WTC11 (cell line): ENCODE measurements at regions not wholly inside any gene's neighbourhood (a gene's known extent, or its start where the extent isn't known, plus 50 kb on each side); places are given as distances from the start of the nearest gene placed in this dataset.

Source experiments
- ATAC-seq: fragments of 200-7000 bp; cut with Tn5 transposase; 2 replicates; pipeline ENCODE4 v1.10.0; 2021; ENCODE audit warnings: mild to moderate bottlenecking, moderate library complexity
- CTCF ChIA-PET: fragments of 300-600 bp; sonication (Branson Sonifier 250); formaldehyde crosslinking; loops from one replicate; lab custom pipeline; 2021; ENCODE audit warnings: antibody characterized with exemption; lab: Charles Lee
- POLR2A ChIA-PET: fragments of 350-600 bp; sonication (Branson Sonifier 250); formaldehyde crosslinking; loops from one replicate; lab custom pipeline; 2021; ENCODE audit warnings: antibody characterized with exemption; lab: Charles Lee
- DNase-seq: peaks from one replicate; pipeline ENCODE4 v3.0.0; 2021; ENCODE audit warnings: low spot score
- H3K27ac Mint-ChIP-seq: 2 replicates; pipeline ENCODE4 v1.8.0; 2021; ENCODE audit warnings: mixed read lengths
- H3K27me3 Mint-ChIP-seq: 2 replicates; pipeline ENCODE4 v1.8.0; 2021; ENCODE audit warnings: low read depth, mild to moderate bottlenecking, moderate library complexity, mixed read lengths
- H3K36me3 Mint-ChIP-seq: 2 replicates; pipeline ENCODE4 v1.8.0; 2021; ENCODE audit warnings: mixed read lengths
- H3K4me1 Mint-ChIP-seq: 2 replicates; pipeline ENCODE4 v1.8.0; 2022; ENCODE audit warnings: mixed read lengths
- H3K4me3 Mint-ChIP-seq: 2 replicates; pipeline ENCODE4 v1.8.0; 2021; ENCODE audit warnings: mild to moderate bottlenecking, moderate library complexity, mixed read lengths
- H3K9me3 Mint-ChIP-seq: 2 replicates; pipeline ENCODE4 v1.8.0; 2021; ENCODE audit warnings: mixed read lengths
- ELF4 ChIP-seq: sonication (generic); formaldehyde crosslinking; IDR thresholded peaks from 2 replicates; pipeline ENCODE4 v1.8.1; 2022; ENCODE audit warnings: low read depth, mild to moderate bottlenecking, moderate library complexity, missing genetic modification reagents
- EMX1 ChIP-seq: fragments of 250-450 bp; sonication (Bioruptor Pico); IDR thresholded peaks from 2 replicates; pipeline ENCODE4 v1.8.0; 2021; ENCODE audit warnings: mild to moderate bottlenecking
- ESRRA ChIP-seq: sonication (generic); formaldehyde crosslinking; IDR thresholded peaks from 2 replicates; pipeline ENCODE4 v1.8.1; 2022; ENCODE audit warnings: mild to moderate bottlenecking, missing genetic modification reagents, borderline replicate concordance
- ETV6 ChIP-seq: sonication (generic); formaldehyde crosslinking; IDR thresholded peaks from 2 replicates; pipeline ENCODE4 v1.8.1; 2022; ENCODE audit warnings: mild to moderate bottlenecking, missing genetic modification reagents
- GABPB1 ChIP-seq: sonication (generic); formaldehyde crosslinking; IDR thresholded peaks from 2 replicates; pipeline ENCODE4 v1.8.1; 2023; ENCODE audit warnings: mild to moderate bottlenecking, missing genetic modification reagents
- IRF2 ChIP-seq: sonication (generic); formaldehyde crosslinking; IDR thresholded peaks from 2 replicates; pipeline ENCODE4 v1.8.0; 2022; ENCODE audit warnings: low read depth, missing genetic modification reagents, borderline replicate concordance
- MXD4 ChIP-seq: fragments of 250-450 bp; sonication (Bioruptor Pico); IDR thresholded peaks from 2 replicates; pipeline ENCODE4 v1.8.0; 2021; ENCODE audit warnings: mild to moderate bottlenecking, moderate library complexity, borderline replicate concordance
- NFATC4 ChIP-seq: fragments of 250-450 bp; sonication (Bioruptor Pico); IDR thresholded peaks from 2 replicates; pipeline ENCODE4 v1.9.0; 2021; ENCODE audit warnings: mild to moderate bottlenecking
- RORB ChIP-seq: fragments of 250-450 bp; sonication (Bioruptor Pico); IDR thresholded peaks from 2 replicates; pipeline ENCODE4 v1.9.0; 2021; ENCODE audit warnings: mild to moderate bottlenecking
- SMAD3 ChIP-seq: sonication (generic); formaldehyde crosslinking; IDR thresholded peaks from 2 replicates; pipeline ENCODE4 v1.8.0; 2022; ENCODE audit warnings: missing genetic modification reagents, mild to moderate bottlenecking, borderline replicate concordance
- SP1 ChIP-seq: sonication (generic); formaldehyde crosslinking; conservative IDR thresholded peaks from 2 replicates; pipeline ENCODE4 v1.8.1; 2022; ENCODE audit warnings: missing genetic modification reagents
- TEAD4 ChIP-seq: sonication (generic); formaldehyde crosslinking; IDR thresholded peaks from 2 replicates; pipeline ENCODE4 v1.8.0; 2022; ENCODE audit warnings: mild to moderate bottlenecking, missing genetic modification reagents
- ZBTB21 ChIP-seq: sonication (generic); formaldehyde crosslinking; IDR thresholded peaks from 2 replicates; pipeline ENCODE4 v1.8.1; 2023; ENCODE audit warnings: mild to moderate bottlenecking, missing genetic modification reagents, borderline replicate concordance
- ZNF219 ChIP-seq: sonication (generic); formaldehyde crosslinking; IDR thresholded peaks from 2 replicates; pipeline ENCODE4 v1.8.0; 2023; ENCODE audit warnings: missing genetic modification reagents, mild to moderate bottlenecking, borderline replicate concordance
- ZNF317 ChIP-seq: sonication (generic); formaldehyde crosslinking; IDR thresholded peaks from 2 replicates; pipeline ENCODE4 v1.8.1; 2023; ENCODE audit warnings: low read depth, mild to moderate bottlenecking, moderate library complexity, missing genetic modification reagents, borderline replicate concordance
- ZNF396 ChIP-seq: fragments of 250-450 bp; sonication (Bioruptor Pico); IDR thresholded peaks from 2 replicates; pipeline ENCODE4 v1.8.0; 2021; ENCODE audit warnings: mild to moderate bottlenecking, moderate library complexity, borderline replicate concordance
- TF ChIP-seq, protein P1 (sequence below): sonication (generic); formaldehyde crosslinking; IDR thresholded peaks from 2 replicates; pipeline ENCODE4 v1.8.1; 2022; ENCODE audit warnings: mild to moderate bottlenecking, missing genetic modification reagents, moderate library complexity, borderline replicate concordance
- TF ChIP-seq, protein P2 (sequence below): fragments of 200-600 bp; IDR thresholded peaks from 2 replicates; pipeline ENCODE4 v1.8.0; 2022; ENCODE audit warnings: antibody characterized with exemption
- TF ChIP-seq, protein P3 (sequence below): fragments of 250-450 bp; sonication (Bioruptor Pico); IDR thresholded peaks from 2 replicates; pipeline ENCODE4 v1.9.0; 2021; ENCODE audit warnings: moderate library complexity, mild to moderate bottlenecking, inconsistent platforms, borderline replicate concordance
- TF ChIP-seq, protein P4 (sequence below): fragments of 250-450 bp; sonication (Bioruptor Pico); IDR thresholded peaks from 2 replicates; pipeline ENCODE4 v1.9.0; 2021; ENCODE audit warnings: mild to moderate bottlenecking
- TF ChIP-seq, protein P5 (sequence below): sonication (generic); formaldehyde crosslinking; IDR thresholded peaks from 2 replicates; pipeline ENCODE4 v1.8.1; 2023; ENCODE audit warnings: mild to moderate bottlenecking, missing genetic modification reagents, moderate library complexity
- TF ChIP-seq, protein P6 (sequence below): sonication (generic); formaldehyde crosslinking; IDR thresholded peaks from 2 replicates; pipeline ENCODE4 v1.8.0; 2022; ENCODE audit warnings: mild to moderate bottlenecking, missing genetic modification reagents

DNA sequence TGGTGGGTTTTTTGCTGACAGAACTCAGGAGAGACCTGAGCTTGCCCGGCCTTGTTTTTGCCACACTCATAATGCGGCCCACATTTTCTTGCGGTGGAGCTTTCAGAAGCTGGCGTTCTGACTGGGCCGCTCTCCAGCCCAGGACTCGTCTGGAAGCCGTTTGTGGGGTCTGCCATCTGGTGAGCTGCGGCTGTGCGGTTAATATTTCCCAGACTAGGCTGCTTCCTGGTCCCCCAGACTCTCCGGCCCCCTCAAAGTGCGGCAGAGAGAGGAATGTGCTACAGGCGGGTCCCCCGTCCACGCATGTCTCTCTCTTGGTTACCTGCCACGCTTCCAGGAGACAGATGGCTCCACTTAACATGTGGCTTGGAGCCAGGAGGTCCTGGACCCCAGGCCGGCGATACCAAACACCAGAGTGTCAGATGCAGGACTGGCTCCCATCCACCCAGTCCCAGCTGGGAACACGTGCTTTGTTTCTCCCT lies 128.9 kb upstream of the PMEPA1 start:
- Mint-ChIP-seq H3K36me3 (no peaks in the 10 kb centered on the region), H3K9me3 (no peaks in the 10 kb centered on the region), H3K4me1 (peaks cover 10% of the 10 kb centered on the region), H3K27me3 (no peaks in the 10 kb centered on the region)
- ATAC-seq (no peak), DNase-seq (no peak)
- TF ChIP-seq IRF2 (CRISPR knock-in tag) (no peak), ZNF219 (no peak), EMX1 (CRISPR knock-in tag) (no peak), MXD4 (CRISPR knock-in tag) (no peak), ZBTB21 (CRISPR knock-in tag) (no peak), TEAD4 (no peak), NFATC4 (CRISPR knock-in tag) (no peak), GABPB1 (CRISPR knock-in tag) (no peak)
- TF ChIP-seq, protein P1, sequence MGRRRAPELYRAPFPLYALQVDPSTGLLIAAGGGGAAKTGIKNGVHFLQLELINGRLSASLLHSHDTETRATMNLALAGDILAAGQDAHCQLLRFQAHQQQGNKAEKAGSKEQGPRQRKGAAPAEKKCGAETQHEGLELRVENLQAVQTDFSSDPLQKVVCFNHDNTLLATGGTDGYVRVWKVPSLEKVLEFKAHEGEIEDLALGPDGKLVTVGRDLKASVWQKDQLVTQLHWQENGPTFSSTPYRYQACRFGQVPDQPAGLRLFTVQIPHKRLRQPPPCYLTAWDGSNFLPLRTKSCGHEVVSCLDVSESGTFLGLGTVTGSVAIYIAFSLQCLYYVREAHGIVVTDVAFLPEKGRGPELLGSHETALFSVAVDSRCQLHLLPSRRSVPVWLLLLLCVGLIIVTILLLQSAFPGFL, result no peak
- TF ChIP-seq, protein P2, sequence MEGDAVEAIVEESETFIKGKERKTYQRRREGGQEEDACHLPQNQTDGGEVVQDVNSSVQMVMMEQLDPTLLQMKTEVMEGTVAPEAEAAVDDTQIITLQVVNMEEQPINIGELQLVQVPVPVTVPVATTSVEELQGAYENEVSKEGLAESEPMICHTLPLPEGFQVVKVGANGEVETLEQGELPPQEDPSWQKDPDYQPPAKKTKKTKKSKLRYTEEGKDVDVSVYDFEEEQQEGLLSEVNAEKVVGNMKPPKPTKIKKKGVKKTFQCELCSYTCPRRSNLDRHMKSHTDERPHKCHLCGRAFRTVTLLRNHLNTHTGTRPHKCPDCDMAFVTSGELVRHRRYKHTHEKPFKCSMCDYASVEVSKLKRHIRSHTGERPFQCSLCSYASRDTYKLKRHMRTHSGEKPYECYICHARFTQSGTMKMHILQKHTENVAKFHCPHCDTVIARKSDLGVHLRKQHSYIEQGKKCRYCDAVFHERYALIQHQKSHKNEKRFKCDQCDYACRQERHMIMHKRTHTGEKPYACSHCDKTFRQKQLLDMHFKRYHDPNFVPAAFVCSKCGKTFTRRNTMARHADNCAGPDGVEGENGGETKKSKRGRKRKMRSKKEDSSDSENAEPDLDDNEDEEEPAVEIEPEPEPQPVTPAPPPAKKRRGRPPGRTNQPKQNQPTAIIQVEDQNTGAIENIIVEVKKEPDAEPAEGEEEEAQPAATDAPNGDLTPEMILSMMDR, result no peak
- TF ChIP-seq, all 79 proteins: peak for 0
- ChIA-PET POLR2A (no interaction called here), CTCF (no interaction called here)
- no peak overlapping the region for H3K4me3 Mint-ChIP-seq
- H3K27ac Mint-ChIP-seq, result no peak overlapping the region

DNA sequence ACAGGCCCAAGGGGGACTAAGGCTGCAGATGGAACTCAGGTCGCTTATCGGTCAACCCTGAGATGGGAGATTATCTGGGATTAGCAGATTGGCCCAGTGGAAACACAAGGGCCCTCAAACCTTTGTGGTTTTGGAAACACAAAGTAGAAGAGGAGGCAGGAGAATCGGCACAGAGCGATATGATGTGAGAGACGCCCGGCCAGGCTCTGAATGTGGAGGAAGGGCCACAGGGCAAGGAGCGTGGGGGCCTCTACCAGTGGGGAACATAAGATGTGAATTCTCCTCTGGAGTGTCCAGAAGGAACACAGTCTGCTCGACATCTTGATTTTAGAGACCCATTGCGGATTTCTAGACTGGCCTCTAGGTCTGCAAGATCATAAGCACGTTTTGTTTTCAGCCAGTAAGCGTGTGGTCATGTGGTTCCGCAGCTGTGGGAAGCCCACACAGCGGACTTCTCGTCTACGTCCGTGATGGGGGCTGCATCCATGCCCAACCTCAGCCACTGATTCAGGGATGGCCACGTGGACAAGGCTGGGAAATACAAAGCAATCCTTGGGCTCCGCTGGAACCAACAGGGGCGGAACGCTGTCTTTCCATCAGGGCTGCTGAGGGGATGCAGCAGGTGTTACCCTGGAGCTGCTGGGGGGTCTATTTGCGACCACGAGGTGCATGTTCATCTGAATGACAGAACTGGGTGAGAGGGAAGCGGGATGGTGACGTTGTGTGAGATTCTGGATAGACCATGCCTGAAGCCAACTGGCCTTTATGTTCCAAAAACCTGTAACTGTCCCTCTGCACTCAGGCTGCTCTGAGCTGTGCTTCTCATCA lies 127.6 kb upstream of the PMEPA1 start:
- H3K36me3 Mint-ChIP-seq, result no peaks in the 10 kb centered on the region
- H3K9me3 Mint-ChIP-seq, result no peaks in the 10 kb centered on the region
- H3K4me1 Mint-ChIP-seq, result peaks cover 10% of the 10 kb centered on the region
- ATAC-seq (no peak), DNase-seq (no peak)
- CTCF ChIA-PET, result no interaction called here
- POLR2A ChIA-PET, result no interaction called here
- H3K4me3 Mint-ChIP-seq, result no peak overlapping the region
- TF ChIP-seq, protein P3, sequence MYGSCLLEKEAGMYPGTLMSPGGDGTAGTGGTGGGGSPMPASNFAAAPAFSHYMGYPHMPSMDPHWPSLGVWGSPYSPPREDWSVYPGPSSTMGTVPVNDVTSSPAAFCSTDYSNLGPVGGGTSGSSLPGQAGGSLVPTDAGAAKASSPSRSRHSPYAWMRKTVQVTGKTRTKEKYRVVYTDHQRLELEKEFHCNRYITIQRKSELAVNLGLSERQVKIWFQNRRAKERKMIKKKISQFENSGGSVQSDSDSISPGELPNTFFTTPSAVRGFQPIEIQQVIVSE (CRISPR knock-in tag), result no peak
- no peak for TF ChIP-seq MXD4 (CRISPR knock-in tag)
- no peak for TF ChIP-seq TEAD4
- no peak for TF ChIP-seq ZNF317
- TF ChIP-seq SMAD3, result no peak
- TF ChIP-seq RORB, result no peak
- TF ChIP-seq, protein P4, sequence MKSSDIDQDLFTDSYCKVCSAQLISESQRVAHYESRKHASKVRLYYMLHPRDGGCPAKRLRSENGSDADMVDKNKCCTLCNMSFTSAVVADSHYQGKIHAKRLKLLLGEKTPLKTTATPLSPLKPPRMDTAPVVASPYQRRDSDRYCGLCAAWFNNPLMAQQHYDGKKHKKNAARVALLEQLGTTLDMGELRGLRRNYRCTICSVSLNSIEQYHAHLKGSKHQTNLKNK (CRISPR knock-in tag), result no peak
- TF ChIP-seq ETV6 (CRISPR knock-in tag), result no peak
- TF ChIP-seq ZNF396 (CRISPR knock-in tag), result no peak
- no peak for TF ChIP-seq ESRRA
- TF ChIP-seq, protein P5, sequence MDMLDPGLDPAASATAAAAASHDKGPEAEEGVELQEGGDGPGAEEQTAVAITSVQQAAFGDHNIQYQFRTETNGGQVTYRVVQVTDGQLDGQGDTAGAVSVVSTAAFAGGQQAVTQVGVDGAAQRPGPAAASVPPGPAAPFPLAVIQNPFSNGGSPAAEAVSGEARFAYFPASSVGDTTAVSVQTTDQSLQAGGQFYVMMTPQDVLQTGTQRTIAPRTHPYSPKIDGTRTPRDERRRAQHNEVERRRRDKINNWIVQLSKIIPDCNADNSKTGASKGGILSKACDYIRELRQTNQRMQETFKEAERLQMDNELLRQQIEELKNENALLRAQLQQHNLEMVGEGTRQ (CRISPR knock-in tag), result no peak
- no peak for TF ChIP-seq SP1 (CRISPR knock-in tag)
- no peak for TF ChIP-seq ELF4
- TF ChIP-seq, protein P6, sequence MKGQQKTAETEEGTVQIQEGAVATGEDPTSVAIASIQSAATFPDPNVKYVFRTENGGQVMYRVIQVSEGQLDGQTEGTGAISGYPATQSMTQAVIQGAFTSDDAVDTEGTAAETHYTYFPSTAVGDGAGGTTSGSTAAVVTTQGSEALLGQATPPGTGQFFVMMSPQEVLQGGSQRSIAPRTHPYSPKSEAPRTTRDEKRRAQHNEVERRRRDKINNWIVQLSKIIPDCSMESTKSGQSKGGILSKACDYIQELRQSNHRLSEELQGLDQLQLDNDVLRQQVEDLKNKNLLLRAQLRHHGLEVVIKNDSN (CRISPR knock-in tag), result no peak
- no peak overlapping the region; the same call in 1 of the 2 replicates for H3K27ac Mint-ChIP-seq
- H3K27me3 Mint-ChIP-seq, result no peaks in the 10 kb centered on the region
